ENCODE measurements at regions not wholly inside any gene's neighbourhood (a gene's known extent, or its start where the extent isn't known, plus 50 kb on each side); places are given as distances from the start of the nearest gene placed in this dataset.

DNA sequence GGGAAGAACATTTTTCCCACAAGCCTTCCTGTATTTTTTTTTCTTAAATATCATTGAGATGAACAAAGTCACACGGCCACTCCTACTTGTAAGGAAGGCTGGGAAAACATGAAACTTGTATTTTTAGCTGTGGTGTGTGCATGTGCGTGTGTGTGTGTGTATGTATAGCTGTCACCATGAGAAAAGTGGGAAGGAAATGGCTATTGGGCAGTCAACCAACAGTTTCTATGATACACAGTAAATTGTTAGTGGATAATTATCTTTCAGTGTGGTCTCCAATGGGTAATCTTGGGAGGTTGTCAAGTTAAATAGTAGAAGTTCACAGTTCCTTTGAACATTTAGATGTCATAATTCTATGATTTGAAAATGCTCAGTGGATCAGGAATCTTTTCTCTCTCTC is 132.7 kb upstream of the USP24 start:
- no peak for DNase-seq (ENCODE audit: low spot score in 2 of 2)
- TF ChIP-seq, protein P1, sequence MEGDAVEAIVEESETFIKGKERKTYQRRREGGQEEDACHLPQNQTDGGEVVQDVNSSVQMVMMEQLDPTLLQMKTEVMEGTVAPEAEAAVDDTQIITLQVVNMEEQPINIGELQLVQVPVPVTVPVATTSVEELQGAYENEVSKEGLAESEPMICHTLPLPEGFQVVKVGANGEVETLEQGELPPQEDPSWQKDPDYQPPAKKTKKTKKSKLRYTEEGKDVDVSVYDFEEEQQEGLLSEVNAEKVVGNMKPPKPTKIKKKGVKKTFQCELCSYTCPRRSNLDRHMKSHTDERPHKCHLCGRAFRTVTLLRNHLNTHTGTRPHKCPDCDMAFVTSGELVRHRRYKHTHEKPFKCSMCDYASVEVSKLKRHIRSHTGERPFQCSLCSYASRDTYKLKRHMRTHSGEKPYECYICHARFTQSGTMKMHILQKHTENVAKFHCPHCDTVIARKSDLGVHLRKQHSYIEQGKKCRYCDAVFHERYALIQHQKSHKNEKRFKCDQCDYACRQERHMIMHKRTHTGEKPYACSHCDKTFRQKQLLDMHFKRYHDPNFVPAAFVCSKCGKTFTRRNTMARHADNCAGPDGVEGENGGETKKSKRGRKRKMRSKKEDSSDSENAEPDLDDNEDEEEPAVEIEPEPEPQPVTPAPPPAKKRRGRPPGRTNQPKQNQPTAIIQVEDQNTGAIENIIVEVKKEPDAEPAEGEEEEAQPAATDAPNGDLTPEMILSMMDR (IDR thresholded peaks at IDR 0.05), result no peak
- TF ChIP-seq POLR2A (IDR thresholded peaks at IDR 0.05) (no peak), EP300 (IDR thresholded peaks at IDR 0.05) (no peak)
- 54 to 55% methylated on average over 2 of the region's 2 CpGs for WGBS, 2 donors
- Histone ChIP-seq H3K4me1 (peaks cover 0 to 4% (median 0%) of the 10 kb centered on the region in 4 donors), H3K4me3 (no peak overlapping the region), H3K27me3 (no peaks in the 10 kb centered on the region), H3K9me3 (no peaks in the 10 kb centered on the region), H3K27ac (peak overlapping the region in 2 of 4 donors; percentile 17 to 61), H3K36me3 (no peaks in the 10 kb centered on the region)

DNA sequence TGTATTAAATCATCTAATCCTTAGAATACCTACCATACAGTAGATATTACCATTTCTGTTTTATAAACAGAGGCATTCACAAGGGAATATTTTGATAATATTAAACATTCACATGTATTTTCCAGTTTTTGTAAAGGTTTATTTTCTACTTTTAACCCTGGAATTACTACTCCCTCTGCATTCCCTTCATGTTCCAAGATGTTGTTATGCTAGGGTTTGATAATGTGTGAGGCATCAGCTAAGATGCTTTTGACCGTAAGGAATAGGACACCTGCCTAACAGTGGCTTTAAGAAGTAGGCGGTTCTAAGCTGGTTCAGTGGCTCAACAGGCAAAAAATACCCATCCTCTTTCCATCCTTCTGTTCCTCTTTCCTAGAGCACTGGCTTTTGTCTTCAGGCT is 131.9 kb upstream of the USP24 start:
- H3K4me3 ChIP-seq, result no peak overlapping the region
- peaks cover 0 to 4% (median 0%) of the 10 kb centered on the region in 4 donors for H3K4me1 ChIP-seq
- 78 to 93% methylated on average over 2 of the region's 2 CpGs for WGBS, 2 donors
- no peaks in the 10 kb centered on the region for H3K36me3 ChIP-seq
- TF ChIP-seq EP300 (IDR thresholded peaks at IDR 0.05), result no peak
- TF ChIP-seq, protein P1 (IDR thresholded peaks at IDR 0.05), result no peak
- no peak for TF ChIP-seq POLR2A (IDR thresholded peaks at IDR 0.05)
- no peaks in the 10 kb centered on the region for H3K27me3 ChIP-seq
- no peaks in the 10 kb centered on the region for H3K9me3 ChIP-seq
- no peak for DNase-seq (ENCODE audit: low spot score in 2 of 2)
- H3K27ac ChIP-seq, result no peak overlapping the region

DNA sequence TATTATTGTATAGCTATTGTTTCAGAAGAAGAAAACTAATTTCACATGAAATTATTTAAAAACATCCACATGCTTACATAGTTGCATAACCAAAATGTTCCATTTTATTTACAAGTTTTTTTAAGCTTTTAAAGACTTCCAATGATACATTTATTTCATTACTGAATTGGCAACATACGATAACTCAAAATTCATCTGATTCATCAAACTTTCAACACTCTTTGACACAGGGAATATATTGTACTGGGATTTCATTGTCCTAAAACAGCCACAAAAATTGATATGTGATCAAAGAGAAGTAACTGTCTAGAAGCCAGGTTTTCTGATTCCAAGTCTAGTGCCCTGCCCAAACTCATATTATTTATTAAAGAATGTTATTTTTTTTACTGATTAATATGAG is 131.4 kb upstream of the USP24 start:
- DNase-seq (ENCODE audit: low spot score in 2 of 2), result no peak

DNA sequence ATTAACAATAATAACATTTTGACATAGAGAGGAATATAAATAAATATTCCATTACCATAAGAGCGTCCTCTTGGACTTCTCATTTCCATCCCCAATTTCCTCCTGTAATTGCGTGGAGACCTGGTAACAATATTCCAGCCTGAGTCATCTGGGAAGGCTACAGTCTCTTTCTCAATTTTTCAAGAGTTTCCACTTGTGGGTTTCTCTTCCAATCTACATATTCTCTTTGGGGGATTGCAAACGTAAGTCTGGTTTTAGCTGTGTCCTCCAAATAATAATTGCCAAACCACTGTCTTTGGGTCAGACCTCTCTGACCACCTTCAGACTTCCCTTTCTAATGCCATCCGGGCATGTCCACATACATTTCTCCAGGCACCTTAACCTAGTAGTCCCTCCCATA is 124.5 kb upstream of the USP24 start:
- Histone ChIP-seq H3K9me3 (peaks cover 0 to 12% (median 0%) of the 10 kb centered on the region in 4 donors), H3K27me3 (no peaks in the 10 kb centered on the region), H3K27ac (no peak overlapping the region), H3K4me3 (no peak overlapping the region), H3K4me1 (no peaks in the 10 kb centered on the region), H3K36me3 (no peaks in the 10 kb centered on the region)
- no peak for DNase-seq (ENCODE audit: low spot score in 2 of 2)
- no peak for TF ChIP-seq EP300 (IDR thresholded peaks at IDR 0.05)
- TF ChIP-seq, protein P1 (IDR thresholded peaks at IDR 0.05), result no peak
- TF ChIP-seq POLR2A (IDR thresholded peaks at IDR 0.05), result no peak
- WGBS, 2 donors, result 93 to 95% methylated on average over 4 of the region's 4 CpGs

More for the DNA sequence above, 131.4 kb upstream of the USP24 start:
- Histone ChIP-seq H3K4me3 (no peak overlapping the region), H3K4me1 (peaks cover 0 to 4% (median 0%) of the 10 kb centered on the region in 4 donors), H3K36me3 (no peaks in the 10 kb centered on the region), H3K9me3 (no peaks in the 10 kb centered on the region), H3K27ac (no peak overlapping the region), H3K27me3 (no peaks in the 10 kb centered on the region)
- TF ChIP-seq POLR2A (IDR thresholded peaks at IDR 0.05), result no peak
- TF ChIP-seq, protein P1 (IDR thresholded peaks at IDR 0.05), result no peak
- no peak for TF ChIP-seq EP300 (IDR thresholded peaks at IDR 0.05)
- WGBS, 2 donors, result 77 to 85% methylated on average over 1 of the region's 1 CpG

DNA sequence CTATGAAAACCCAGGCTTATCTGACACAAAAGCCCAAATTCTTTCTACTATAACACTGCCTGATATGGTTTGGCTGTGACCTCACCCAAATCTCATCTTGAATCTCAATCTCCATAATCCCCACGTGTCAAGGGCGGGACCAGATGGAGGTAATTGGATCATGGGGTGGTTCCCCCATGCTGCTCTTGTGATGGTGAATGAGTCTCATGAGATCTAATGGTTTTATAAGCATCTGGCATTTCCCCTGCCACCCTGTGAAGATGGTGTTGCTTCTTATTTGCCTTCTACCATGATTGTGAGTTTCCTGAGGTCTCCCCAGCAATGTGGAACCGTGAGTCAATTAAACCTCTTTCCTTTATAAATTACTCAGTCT is 123.3 kb upstream of the USP24 start:
- no peak overlapping the region for H3K27ac ChIP-seq
- no peaks in the 10 kb centered on the region for H3K27me3 ChIP-seq
- no peak overlapping the region for H3K4me3 ChIP-seq
- H3K9me3 ChIP-seq, result peaks cover 0 to 12% (median 0%) of the 10 kb centered on the region in 4 donors
- WGBS, 2 donors, result 73 to 89% methylated on average over 3 of the region's 3 CpGs
- H3K4me1 ChIP-seq, result no peaks in the 10 kb centered on the region
- TF ChIP-seq EP300 (IDR thresholded peaks at IDR 0.05), result no peak
- TF ChIP-seq, protein P1 (IDR thresholded peaks at IDR 0.05), result no peak
- TF ChIP-seq POLR2A (IDR thresholded peaks at IDR 0.05), result no peak
- H3K36me3 ChIP-seq, result no peaks in the 10 kb centered on the region
- no peak for DNase-seq (ENCODE audit: low spot score in 2 of 2)

Measured in tibial nerve (tissue), 4 donors.